Right lobe of liver (tissue), 4 donors: ENCODE measurements at regions not wholly inside any gene's neighbourhood (a gene's known extent, or its start where the extent isn't known, plus 50 kb on each side); places are given as distances from the start of the nearest gene placed in this dataset.

ENCODE experiments used
- POLR2A ChIP-seq: fragments of 450-650 bp; IDR thresholded peaks from one replicate; pipeline ENCODE4 v1.6.1; 2017; ENCODE audit warnings: antibody characterized with exemption, mild to moderate bottlenecking
- TF ChIP-seq, protein P1 (sequence below), 4 donors: fragments of 200-600 bp in 3 of 4; fragments of 450-650 bp in 1 of 4; IDR thresholded peaks; one replicate each; pipeline versions ENCODE4 v1.5.1 to v1.8.0; 2016 to 2022; ENCODE audit warnings: antibody characterized with exemption in 4 of 4, mild to moderate bottlenecking in 2 of 4
- donor health status: DM: no; HTN: no; CAD: no.
- donor health status: DM: no; HTN: no; CAD: no.
- donor health status: DM: no; HTN: yes; CAD: no.

DNA sequence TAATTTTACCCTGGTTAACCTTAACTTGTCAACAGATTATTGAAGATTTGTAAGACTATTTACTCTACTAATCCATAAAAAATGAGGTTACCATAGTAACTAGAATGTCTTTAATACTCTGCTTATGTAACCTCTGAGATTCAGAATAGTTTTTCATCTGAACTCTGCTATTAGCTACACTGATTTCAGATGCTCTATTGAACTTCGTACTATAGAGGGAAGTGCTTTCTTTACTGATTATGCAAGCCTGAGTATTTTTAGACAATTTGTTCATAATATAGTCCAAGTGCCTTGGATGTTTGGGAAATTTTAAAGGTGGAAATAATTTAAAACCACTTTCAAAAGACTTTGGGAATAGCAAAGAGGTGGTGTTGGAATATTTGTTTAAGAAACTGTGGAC lies 107.9 kb upstream of the GBE1 start:
- TF ChIP-seq, protein P1, sequence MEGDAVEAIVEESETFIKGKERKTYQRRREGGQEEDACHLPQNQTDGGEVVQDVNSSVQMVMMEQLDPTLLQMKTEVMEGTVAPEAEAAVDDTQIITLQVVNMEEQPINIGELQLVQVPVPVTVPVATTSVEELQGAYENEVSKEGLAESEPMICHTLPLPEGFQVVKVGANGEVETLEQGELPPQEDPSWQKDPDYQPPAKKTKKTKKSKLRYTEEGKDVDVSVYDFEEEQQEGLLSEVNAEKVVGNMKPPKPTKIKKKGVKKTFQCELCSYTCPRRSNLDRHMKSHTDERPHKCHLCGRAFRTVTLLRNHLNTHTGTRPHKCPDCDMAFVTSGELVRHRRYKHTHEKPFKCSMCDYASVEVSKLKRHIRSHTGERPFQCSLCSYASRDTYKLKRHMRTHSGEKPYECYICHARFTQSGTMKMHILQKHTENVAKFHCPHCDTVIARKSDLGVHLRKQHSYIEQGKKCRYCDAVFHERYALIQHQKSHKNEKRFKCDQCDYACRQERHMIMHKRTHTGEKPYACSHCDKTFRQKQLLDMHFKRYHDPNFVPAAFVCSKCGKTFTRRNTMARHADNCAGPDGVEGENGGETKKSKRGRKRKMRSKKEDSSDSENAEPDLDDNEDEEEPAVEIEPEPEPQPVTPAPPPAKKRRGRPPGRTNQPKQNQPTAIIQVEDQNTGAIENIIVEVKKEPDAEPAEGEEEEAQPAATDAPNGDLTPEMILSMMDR (IDR thresholded peaks at IDR 0.05), result no peak
- TF ChIP-seq POLR2A, result no peak
